SK-N-DZ (cell line): ENCODE measurements at regions not wholly inside any gene's neighbourhood (a gene's known extent, or its start where the extent isn't known, plus 50 kb on each side); places are given as distances from the start of the nearest gene placed in this dataset.

Experiments used
- DNase-seq: peaks from one replicate; pipeline ENCODE4 v3.0.0-alpha.2; 2015; ENCODE audit warnings: low spot score

GRCh38 chr2:175568109-175568730 lies 386.7 kb upstream of the ATP5MC3 start:
- DNase-seq: no peak

GRCh38 chr2:175567435-175568061 lies 386.0 kb upstream of the ATP5MC3 start:
- DNase-seq: no peak

DNA sequence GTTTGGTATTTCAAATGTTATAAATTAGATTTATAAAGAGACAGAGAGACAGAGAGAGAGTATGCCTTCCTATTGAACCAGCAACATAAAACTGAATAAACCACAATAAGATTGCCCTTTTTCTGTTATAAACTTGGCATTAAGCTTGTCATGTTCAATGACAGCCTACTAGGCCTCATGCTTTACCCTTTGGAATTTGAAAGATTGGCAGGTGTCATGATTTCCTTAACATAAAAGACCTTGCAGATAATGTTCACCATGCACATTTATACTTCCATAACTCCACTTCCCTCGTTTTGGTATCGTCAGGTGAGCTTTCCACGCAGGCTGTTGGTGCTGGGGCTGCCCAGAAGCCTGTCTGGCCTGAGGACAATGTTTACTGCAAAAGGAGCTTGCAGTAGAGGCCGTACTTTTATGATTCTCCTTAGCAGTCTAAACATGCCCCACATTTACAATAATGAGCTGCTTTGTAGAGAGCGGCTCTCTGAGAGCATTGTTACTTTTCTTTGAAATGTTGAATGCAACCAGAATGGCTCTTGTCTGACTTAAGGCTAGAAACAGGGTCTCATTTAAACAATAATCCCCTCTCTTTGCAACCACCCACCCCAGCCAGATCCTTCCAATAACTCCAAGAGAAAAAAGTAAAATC lies 379.1 kb upstream of the ATP5MC3 start:
- DNase-seq: no peak

- DNase-seq: no peak
Measured at GRCh38 chr2:175559613-175560012, 378.1 kb upstream of the ATP5MC3 start.

DNA sequence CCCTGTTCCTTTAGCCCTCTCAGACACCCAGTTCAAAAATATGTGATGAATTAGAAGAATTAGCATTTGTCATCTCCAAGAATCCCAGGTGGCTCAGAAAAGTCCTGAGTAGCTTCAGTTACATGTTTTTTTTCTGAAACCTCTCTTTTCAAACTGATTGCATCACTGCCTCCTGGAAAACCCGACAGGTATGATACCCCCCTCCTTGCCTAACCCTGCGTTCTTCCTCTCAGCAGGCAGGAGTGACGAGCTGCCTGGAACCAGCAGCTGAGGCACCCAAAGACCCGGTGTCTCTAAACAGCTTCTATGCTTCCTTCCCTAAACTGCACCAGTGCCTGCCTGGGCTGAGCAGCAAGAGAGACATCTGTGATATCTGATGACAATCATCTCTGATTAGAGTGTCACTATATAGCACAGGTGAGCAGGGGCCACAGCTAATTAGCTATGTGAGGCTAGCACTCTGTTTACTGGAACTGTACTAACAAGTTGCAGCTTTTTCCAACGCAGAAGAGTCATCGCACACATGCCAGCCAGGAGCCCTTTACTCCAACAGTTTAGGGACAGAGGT lies 376.4 kb upstream of the ATP5MC3 start:
- DNase-seq: no peak

DNA sequence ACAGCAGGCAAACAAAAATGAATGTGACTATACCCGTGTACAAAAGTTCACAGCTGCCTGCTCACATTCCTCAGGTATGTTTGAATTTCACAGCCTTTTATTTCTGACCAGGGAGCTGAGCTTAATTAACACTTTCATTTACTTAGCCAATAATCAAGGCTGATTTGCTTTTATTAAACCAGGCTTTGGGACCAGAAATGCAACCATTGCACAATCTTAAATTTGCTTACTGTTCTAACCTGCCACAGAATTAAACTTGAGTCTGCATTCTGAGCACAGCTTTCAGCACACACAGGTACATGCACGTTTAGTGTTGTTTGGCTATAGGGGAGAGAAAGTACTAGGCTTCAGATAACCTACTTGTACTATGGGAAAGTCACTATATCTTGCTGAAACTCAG lies 372.4 kb upstream of the ATP5MC3 start:
- DNase-seq: no peak

GRCh38 chr2:175552902-175553301 lies 371.4 kb upstream of the ATP5MC3 start:
- no peak for DNase-seq

DNA sequence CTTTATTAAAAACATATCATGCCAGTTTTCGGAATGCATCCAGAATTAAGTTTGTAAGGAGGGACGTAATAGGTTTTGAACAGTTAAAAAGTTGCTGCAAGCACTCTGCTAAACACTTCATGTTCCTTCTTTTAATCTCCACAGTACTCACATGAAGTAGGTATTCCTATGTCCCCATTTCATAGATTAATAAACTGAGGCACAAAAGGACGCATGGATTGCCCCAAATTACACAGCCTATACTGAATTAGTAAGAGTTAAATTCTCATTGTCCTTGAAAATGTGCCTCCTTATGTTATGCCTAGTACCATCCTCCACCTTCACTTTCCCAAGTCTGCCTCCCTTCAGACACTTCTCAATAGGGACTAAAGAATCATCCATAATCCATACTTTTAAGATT lies 358.9 kb upstream of the ATP5MC3 start:
- no peak for DNase-seq

DNA sequence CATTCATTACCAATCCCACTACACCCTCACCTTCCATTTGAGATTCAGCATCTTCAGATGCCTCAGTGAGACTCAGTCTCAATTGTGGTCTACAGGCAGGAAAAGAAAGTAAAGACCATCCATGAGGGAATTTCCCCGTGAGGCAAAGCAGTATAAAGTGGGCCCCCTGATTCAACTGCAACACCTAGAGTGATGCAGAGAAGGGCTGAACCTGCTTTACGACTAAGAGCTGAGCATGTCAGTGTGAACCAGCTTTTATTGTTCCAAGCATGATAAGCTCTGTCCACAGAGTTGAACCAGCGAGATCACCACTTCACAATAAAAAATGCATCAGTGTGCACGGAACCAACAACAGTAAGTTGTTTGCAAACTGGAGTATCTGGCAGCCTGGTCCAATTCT lies 357.6 kb upstream of the ATP5MC3 start:
- no peak for DNase-seq

DNA sequence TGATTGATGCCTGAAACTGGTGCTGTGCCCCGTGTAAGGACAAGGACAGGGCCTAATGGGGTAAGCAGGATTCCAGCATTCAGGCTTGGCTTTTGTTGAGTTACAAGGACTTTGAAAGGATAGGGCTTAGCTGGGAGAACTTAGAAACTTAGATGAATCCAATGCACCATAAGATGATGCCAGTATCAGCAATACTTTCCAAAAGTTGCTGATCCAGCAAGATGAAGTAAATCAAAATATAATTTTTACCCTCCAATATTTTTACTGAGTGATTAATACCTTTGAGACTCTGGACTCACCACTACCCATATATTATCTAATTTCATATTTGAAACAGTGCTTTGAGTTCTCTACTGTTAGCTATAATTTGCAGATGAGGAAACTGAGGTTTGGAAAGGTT lies 354.5 kb upstream of the ATP5MC3 start:
- no peak for DNase-seq

- no peak for DNase-seq
Measured at GRCh38 chr2:175535631-175536030, 354.1 kb upstream of the ATP5MC3 start.

DNA sequence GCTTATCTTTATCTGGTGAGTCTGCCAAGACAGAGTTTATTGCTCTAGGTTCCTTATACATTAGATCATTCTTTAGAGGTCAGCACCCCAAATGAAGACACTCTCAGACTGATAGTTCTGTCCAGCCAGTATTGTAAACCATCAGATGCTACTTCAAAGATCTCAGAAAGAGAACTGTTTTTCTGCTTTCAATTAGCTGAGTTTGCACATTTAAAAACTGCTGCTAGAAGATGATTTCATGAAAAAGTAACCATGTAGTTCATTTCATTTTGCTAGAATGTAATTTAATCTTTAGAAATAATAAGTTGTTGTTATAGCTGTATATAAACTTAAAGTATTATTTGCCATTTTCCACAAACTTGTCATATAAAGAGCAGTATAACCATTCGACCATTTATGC lies 344.5 kb upstream of the ATP5MC3 start:
- DNase-seq: no peak

DNA sequence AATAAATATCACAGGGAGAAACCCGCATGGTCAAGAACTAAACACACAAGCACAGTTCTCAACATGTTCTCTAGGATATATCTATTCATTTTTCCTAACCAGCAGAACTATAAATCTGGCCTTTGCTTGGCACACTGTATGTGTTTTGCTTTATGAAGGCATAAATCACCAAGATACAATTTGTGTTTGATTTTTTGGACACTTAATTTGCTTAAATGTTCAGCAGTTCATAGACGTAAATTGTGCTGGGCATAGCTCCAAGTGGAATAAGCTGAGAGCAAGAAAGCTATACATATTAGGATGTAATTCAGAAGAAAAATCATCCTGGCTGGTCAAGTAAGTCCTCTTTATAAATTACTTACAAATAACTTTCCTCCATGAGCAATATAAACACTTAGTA lies 341.5 kb upstream of the ATP5MC3 start:
- no peak for DNase-seq

DNA sequence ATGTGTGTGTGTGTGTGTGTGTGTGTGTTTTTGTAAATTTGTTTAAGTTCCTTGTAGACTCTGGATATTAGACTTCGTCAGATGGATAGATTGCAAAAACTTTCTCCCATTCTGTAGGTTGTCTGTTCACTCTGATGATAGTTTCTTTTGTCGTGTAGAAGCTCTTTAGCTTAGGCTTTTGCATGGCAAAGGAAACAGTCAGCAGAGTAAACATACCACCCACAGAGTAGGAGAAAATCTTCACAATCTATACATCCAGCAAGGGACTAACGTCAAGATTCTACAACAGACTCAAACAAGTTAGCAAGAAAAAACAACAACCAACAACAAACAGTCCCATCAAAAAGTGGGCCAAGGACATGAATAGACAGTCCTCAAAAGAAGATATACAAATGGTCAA lies 336.7 kb upstream of the ATP5MC3 start:
- no peak for DNase-seq

- no peak for DNase-seq
Measured at GRCh38 chr2:175516555-175516954, 335.0 kb upstream of the ATP5MC3 start.

DNA sequence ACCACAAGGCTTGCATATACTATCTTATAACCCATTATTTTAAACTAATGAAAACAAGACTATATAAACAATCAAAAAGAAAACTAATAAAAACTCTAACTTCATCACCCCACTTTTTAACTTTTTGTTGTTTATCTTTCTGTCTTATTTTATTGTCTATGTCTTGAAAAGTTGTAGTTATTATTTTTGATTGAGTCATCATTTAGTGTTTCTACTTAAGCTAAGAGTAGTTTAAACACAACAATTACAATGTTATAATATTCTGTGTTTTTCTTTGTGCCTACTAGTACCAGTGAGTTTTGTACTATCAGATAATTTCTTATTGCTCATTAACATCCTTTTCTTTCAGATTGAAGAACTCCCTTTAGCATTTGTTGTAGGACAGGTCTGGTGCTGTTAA lies 318.7 kb upstream of the ATP5MC3 start:
- DNase-seq: no peak

- DNase-seq: peak; percentile 2
Measured at GRCh38 chr2:175490360-175490791, 308.9 kb upstream of the ATP5MC3 start.

DNA sequence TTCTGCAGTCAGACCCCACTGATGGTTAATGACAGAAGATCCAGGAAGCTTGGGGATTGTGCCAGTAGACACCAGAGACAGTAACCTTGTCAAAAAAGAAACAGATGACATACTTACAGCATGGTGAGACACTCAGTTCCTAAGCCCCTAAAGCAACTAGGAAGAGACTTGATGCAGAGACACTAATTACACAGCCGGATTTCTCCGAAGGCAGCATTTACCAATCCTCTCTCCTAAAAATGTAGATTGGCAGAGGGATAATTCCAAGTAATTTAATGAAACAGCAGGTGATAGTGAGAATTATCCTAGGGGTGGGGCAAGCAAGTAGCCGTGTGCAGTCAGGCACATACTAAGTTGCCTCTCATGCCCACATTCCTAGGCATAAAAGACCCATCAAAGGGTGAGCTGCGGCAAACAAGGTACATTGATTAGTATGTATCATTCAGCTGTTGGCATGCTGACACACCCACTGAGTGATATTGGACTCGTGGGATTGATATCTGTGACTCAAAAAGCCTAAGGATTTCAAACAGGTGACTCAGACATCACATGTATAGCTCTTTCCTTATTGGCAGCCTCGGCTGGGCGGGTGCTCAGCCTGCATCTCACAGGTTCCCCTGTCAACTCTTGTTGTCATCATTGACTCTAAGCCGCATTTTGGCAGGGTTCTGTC lies 296.7 kb upstream of the ATP5MC3 start:
- DNase-seq: no peak

- DNase-seq: no peak
Measured at GRCh38 chr2:175476948-175477347, 295.4 kb upstream of the ATP5MC3 start.

DNA sequence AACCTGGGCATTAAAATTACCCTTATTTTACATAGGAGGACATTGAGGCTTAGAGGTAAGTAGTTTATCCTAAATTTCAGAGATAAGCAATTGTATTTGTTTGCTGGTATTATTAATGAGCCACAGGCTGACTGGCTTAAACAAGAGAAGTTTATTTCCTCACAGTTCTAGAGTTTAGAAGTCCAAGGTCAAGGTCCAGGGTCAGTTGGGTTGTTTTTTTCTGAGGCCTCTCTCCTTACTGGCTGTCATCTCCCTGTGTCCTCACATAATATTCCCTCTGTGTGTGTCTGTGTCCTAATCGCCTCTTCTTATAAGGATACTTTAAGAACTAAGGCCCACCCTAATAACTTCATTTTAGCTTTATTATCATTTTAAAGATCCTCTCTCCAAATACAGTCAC lies 294.9 kb upstream of the ATP5MC3 start:
- no peak for DNase-seq

- DNase-seq: no peak
Measured at GRCh38 chr2:175475130-175475529, 293.6 kb upstream of the ATP5MC3 start.

DNA sequence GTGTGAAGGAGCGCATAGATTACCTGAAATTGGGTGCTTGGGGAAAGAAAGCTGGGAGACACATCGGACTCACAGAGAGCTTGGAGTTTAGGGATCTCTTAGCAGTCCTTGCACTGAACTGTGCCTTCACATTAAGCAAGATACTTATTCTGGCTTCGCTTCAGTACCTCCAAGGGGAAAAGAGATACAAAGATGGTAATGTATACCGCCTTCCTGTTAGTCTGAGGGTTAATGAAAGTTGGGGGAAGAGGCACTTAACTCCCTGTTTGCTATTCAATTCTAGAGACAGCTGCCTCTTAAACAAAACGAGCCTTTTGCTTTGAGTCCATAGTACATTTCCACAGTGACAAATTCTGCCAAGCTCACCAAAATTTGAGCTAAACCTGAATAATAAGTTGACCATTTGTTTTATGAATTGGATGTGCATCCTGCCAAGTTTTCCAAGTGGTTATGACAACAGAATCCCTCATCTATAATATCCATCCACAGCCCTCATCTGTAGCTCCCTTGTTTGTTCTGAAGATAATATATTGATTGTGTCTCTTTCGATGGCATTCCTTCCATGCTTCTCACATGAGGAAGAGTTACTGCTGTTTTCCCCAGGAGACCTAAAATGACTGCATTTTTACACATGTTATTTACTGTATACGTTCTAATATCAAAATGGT lies 287.1 kb upstream of the ATP5MC3 start:
- DNase-seq: no peak
